Neural cell (in vitro differentiated cells): ENCODE measurements at regions not wholly inside any gene's neighbourhood (a gene's known extent, or its start where the extent isn't known, plus 50 kb on each side); places are given as distances from the start of the nearest gene placed in this dataset.

Experiments used
- H2AFZ ChIP-seq: fragments of 200-600, 300-800 bp; sonication (generic), shearing (Covaris generic); 2 replicates; pipeline ENCODE4 v1.6.0; 2014; ENCODE audit warnings: low read depth, mild to moderate bottlenecking, antibody characterized with exemption, low read length, moderate library complexity
- H3F3A ChIP-seq: fragments of 200-600 bp; shearing (Covaris generic); 2 replicates; pipeline ENCODE4 v1.6.1; 2016; ENCODE audit warnings: mild to moderate bottlenecking, moderate library complexity, mixed read lengths, antibody characterized with exemption, low read length; ENCODE audit not compliant: insufficient read depth, poor library complexity, severe bottlenecking
- H3K27ac ChIP-seq: fragments of 200-600, 300-800 bp; sonication (generic), shearing (Covaris generic); 2 replicates; pipeline ENCODE4 v1.5.1; 2014; ENCODE audit warnings: mild to moderate bottlenecking, low read length, moderate library complexity
- H3K27me3 ChIP-seq: fragments of 300-800, 200-600 bp; sonication (generic), shearing (Covaris generic); 2 replicates; pipeline ENCODE4 v1.6.0; 2014; ENCODE audit warnings: mild to moderate bottlenecking, low read depth, low read length, moderate library complexity; ENCODE audit not compliant: insufficient read depth
- H3K36me3 ChIP-seq: fragments of 300-800, 200-600 bp; sonication (generic), shearing (Covaris generic); 2 replicates; pipeline ENCODE4 v1.5.1; 2014; ENCODE audit warnings: mild to moderate bottlenecking, antibody characterized with exemption, low read length, moderate library complexity; ENCODE audit not compliant: insufficient read depth
- H3K4me2 ChIP-seq: fragments of 300-800, 200-600 bp; sonication (generic), shearing (Covaris generic); 2 replicates; pipeline ENCODE4 v1.6.0; 2014; ENCODE audit warnings: mild to moderate bottlenecking, low read length
- H3K4me3 ChIP-seq: fragments of 300-800, 200-600 bp; sonication (generic), shearing (Covaris generic); 2 replicates; pipeline ENCODE4 v1.5.1; 2014; ENCODE audit warnings: mild to moderate bottlenecking, low read length, moderate library complexity
- H3K79me2 ChIP-seq: fragments of 200-600 bp; shearing (Covaris generic); replicated peaks from 2 replicates; pipeline ENCODE4 v1.6.0; 2014; ENCODE audit warnings: mild to moderate bottlenecking, low read length, moderate library complexity; ENCODE audit not compliant: insufficient read depth
- H3K9ac ChIP-seq: fragments of 300-800, 200-600 bp; sonication (generic), shearing (Covaris generic); 2 replicates; pipeline ENCODE4 v1.6.1; 2016; ENCODE audit warnings: mild to moderate bottlenecking, low read length, mixed read lengths
- H3K9me2 ChIP-seq: fragments of 200-600 bp; shearing (Covaris generic); 2 replicates; pipeline ENCODE4 v1.6.1; 2016; ENCODE audit warnings: mild to moderate bottlenecking, low read length, mixed read lengths; ENCODE audit not compliant: insufficient read depth
- H3K9me3 ChIP-seq: fragments of 200-600, 300-800 bp; sonication (generic), shearing (Covaris generic); 2 replicates; pipeline ENCODE4 v1.6.1; 2016; ENCODE audit warnings: mild to moderate bottlenecking, mixed run types, low read length, moderate library complexity, mixed read lengths
- H4K20me1 ChIP-seq: fragments of 200-600 bp; shearing (Covaris generic); 2 replicates; pipeline ENCODE4 v1.6.1; 2016; ENCODE audit warnings: mild to moderate bottlenecking, mixed run types; ENCODE audit not compliant: insufficient read depth
- EP300 ChIP-seq: fragments of 450-650 bp; conservative IDR thresholded peaks from 2 replicates; pipeline ENCODE4 v1.6.1; 2014; ENCODE audit warnings: antibody characterized with exemption, mild to moderate bottlenecking, moderate library complexity; ENCODE audit not compliant: poor library complexity, severe bottlenecking
- EZH2 ChIP-seq: fragments of 200-600, 300-800 bp; shearing (Covaris generic), sonication (generic); IDR thresholded peaks from 2 replicates; pipeline ENCODE4 v1.6.1; 2014; ENCODE audit warnings: antibody characterized with exemption, low read length, borderline replicate concordance, mild to moderate bottlenecking; ENCODE audit not compliant: insufficient read depth, poor library complexity, severe bottlenecking
- MXI1 ChIP-seq: fragments of 450-650 bp; conservative IDR thresholded peaks from 2 replicates; pipeline ENCODE4 v1.6.1; 2014; ENCODE audit warnings: antibody characterized with exemption, mild to moderate bottlenecking; ENCODE audit not compliant: poor library complexity, severe bottlenecking
- POLR2AphosphoS5 ChIP-seq: IDR thresholded peaks from 2 replicates; pipeline ENCODE4 v1.6.1; 2012
- RAD21 ChIP-seq: fragments of 450-650 bp; conservative IDR thresholded peaks from 2 replicates; pipeline ENCODE4 v1.6.1; 2014; ENCODE audit warnings: antibody characterized with exemption, mild to moderate bottlenecking, moderate library complexity
- SMC3 ChIP-seq: fragments of 450-650 bp; conservative IDR thresholded peaks from 2 replicates; pipeline ENCODE4 v1.6.1; 2014; ENCODE audit warnings: antibody characterized with exemption, mild to moderate bottlenecking, moderate library complexity; ENCODE audit not compliant: poor library complexity
- TAF1 ChIP-seq: IDR thresholded peaks from 2 replicates; pipeline ENCODE4 v1.6.1; 2012; ENCODE audit warnings: low read depth
- TF ChIP-seq, protein P1 (sequence below): fragments of 450-650 bp; IDR thresholded peaks from 2 replicates; pipeline ENCODE4 v1.5.1; 2014; ENCODE audit warnings: antibody characterized with exemption, mild to moderate bottlenecking, moderate library complexity; ENCODE audit not compliant: poor library complexity, severe bottlenecking
- TF ChIP-seq, protein P2 (sequence below): IDR thresholded peaks from 2 replicates; pipeline ENCODE4 v1.6.1; 2012; ENCODE audit warnings: borderline replicate concordance

DNA sequence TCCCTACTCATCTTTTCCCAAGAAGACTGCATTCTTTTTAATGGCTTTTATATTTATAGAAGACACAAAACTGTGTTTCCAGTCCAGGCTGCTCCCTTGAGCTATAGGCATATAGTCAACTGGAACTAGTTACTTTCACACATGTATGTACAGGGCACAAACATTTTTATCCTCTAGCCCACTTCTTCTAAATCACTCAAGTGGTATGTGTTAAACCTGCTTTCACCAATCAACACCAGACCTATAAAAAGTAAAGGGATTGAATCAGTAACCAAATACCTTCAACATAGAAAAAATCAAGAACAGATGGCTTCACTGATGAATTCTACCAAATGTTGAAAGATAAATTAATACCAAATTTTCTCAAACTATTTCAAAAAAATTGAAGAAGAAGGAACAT is 584.2 kb upstream of the SLITRK1 start:
- H3K27me3 ChIP-seq, result no peaks in the 10 kb centered on the region
- H3K79me2 ChIP-seq, result no peaks in the 10 kb centered on the region
- H3K27ac ChIP-seq, result no peak overlapping the region
- H3K9ac ChIP-seq, result no peak overlapping the region
- H3K4me2 ChIP-seq, result no peak overlapping the region
- no peak overlapping the region for H3K4me3 ChIP-seq
- no peaks in the 10 kb centered on the region for H4K20me1 ChIP-seq
- no peaks in the 10 kb centered on the region for H3K36me3 ChIP-seq
- H3F3A ChIP-seq, result no peaks in the 10 kb centered on the region
- no peak overlapping the region for H2AFZ ChIP-seq
- TF ChIP-seq TAF1, result no peak
- TF ChIP-seq RAD21, result no peak
- TF ChIP-seq, protein P1, sequence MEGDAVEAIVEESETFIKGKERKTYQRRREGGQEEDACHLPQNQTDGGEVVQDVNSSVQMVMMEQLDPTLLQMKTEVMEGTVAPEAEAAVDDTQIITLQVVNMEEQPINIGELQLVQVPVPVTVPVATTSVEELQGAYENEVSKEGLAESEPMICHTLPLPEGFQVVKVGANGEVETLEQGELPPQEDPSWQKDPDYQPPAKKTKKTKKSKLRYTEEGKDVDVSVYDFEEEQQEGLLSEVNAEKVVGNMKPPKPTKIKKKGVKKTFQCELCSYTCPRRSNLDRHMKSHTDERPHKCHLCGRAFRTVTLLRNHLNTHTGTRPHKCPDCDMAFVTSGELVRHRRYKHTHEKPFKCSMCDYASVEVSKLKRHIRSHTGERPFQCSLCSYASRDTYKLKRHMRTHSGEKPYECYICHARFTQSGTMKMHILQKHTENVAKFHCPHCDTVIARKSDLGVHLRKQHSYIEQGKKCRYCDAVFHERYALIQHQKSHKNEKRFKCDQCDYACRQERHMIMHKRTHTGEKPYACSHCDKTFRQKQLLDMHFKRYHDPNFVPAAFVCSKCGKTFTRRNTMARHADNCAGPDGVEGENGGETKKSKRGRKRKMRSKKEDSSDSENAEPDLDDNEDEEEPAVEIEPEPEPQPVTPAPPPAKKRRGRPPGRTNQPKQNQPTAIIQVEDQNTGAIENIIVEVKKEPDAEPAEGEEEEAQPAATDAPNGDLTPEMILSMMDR, result no peak
- TF ChIP-seq SMC3, result no peak
- no peak for TF ChIP-seq EP300
- TF ChIP-seq POLR2AphosphoS5, result no peak
- no peak for TF ChIP-seq MXI1
- TF ChIP-seq, protein P2, sequence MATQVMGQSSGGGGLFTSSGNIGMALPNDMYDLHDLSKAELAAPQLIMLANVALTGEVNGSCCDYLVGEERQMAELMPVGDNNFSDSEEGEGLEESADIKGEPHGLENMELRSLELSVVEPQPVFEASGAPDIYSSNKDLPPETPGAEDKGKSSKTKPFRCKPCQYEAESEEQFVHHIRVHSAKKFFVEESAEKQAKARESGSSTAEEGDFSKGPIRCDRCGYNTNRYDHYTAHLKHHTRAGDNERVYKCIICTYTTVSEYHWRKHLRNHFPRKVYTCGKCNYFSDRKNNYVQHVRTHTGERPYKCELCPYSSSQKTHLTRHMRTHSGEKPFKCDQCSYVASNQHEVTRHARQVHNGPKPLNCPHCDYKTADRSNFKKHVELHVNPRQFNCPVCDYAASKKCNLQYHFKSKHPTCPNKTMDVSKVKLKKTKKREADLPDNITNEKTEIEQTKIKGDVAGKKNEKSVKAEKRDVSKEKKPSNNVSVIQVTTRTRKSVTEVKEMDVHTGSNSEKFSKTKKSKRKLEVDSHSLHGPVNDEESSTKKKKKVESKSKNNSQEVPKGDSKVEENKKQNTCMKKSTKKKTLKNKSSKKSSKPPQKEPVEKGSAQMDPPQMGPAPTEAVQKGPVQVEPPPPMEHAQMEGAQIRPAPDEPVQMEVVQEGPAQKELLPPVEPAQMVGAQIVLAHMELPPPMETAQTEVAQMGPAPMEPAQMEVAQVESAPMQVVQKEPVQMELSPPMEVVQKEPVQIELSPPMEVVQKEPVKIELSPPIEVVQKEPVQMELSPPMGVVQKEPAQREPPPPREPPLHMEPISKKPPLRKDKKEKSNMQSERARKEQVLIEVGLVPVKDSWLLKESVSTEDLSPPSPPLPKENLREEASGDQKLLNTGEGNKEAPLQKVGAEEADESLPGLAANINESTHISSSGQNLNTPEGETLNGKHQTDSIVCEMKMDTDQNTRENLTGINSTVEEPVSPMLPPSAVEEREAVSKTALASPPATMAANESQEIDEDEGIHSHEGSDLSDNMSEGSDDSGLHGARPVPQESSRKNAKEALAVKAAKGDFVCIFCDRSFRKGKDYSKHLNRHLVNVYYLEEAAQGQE, result no peak
- no peak for TF ChIP-seq EZH2
- H3K9me2 ChIP-seq, result no peaks in the 10 kb centered on the region
- H3K9me3 ChIP-seq, result no peaks in the 10 kb centered on the region

DNA sequence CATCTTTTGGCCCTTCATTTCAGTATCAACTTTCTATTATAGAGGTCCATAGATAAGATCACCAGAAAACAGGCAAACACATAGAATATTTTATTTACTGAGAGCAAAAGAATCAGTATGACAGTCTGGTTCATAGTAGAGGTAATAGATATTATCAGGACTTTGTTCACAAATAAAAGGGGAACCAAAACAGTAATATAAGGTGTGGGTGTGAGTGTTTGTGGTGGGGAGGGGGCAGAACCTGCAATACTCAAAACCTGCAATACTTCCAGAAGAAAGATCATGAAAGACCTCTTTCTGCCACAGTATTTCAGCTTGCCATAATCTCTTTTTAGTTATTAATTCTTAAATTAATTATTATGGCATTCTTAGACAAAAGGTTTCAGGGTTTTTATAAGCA is 578.7 kb upstream of the SLITRK1 start:
- Histone ChIP-seq H3K4me2 (no peak overlapping the region), H3K27me3 (no peaks in the 10 kb centered on the region), H2AFZ (no peak overlapping the region), H3K27ac (no peak overlapping the region), H3K36me3 (no peaks in the 10 kb centered on the region), H3K9me2 (no peaks in the 10 kb centered on the region), H3K4me3 (no peak overlapping the region), H3F3A (no peaks in the 10 kb centered on the region), H3K79me2 (no peaks in the 10 kb centered on the region), H4K20me1 (no peaks in the 10 kb centered on the region), H3K9me3 (no peaks in the 10 kb centered on the region), H3K9ac (no peak overlapping the region)
- TF ChIP-seq POLR2AphosphoS5 (no peak), TAF1 (no peak), SMC3 (no peak), EP300 (no peak)
- TF ChIP-seq, protein P1, result no peak
- TF ChIP-seq, protein P2, result no peak
